ENCODE measurements at regions not wholly inside any gene's neighbourhood (a gene's known extent, or its start where the extent isn't known, plus 50 kb on each side); places are given as distances from the start of the nearest gene placed in this dataset.

- TF ChIP-seq, protein P1, sequence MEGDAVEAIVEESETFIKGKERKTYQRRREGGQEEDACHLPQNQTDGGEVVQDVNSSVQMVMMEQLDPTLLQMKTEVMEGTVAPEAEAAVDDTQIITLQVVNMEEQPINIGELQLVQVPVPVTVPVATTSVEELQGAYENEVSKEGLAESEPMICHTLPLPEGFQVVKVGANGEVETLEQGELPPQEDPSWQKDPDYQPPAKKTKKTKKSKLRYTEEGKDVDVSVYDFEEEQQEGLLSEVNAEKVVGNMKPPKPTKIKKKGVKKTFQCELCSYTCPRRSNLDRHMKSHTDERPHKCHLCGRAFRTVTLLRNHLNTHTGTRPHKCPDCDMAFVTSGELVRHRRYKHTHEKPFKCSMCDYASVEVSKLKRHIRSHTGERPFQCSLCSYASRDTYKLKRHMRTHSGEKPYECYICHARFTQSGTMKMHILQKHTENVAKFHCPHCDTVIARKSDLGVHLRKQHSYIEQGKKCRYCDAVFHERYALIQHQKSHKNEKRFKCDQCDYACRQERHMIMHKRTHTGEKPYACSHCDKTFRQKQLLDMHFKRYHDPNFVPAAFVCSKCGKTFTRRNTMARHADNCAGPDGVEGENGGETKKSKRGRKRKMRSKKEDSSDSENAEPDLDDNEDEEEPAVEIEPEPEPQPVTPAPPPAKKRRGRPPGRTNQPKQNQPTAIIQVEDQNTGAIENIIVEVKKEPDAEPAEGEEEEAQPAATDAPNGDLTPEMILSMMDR (conservative IDR thresholded peaks at IDR 0.05; ENCODE audit: low read length): no peak
- TF ChIP-seq EZH2phosphoT487 (IDR thresholded peaks at IDR 0.05; ENCODE audit: borderline replicate concordance, low read depth, low read length): no peak
Observed at GRCh38 chr16:73794994-73795393, 501.6 kb upstream of the PSMD7 start.

Data from OCI-LY7 (cell line).